A673 (cell line): ENCODE measurements at regions not wholly inside any gene's neighbourhood (a gene's known extent, or its start where the extent isn't known, plus 50 kb on each side); places are given as distances from the start of the nearest gene placed in this dataset.

ENCODE experiments used
- EZH2 ChIP-seq: fragments of 200-600 bp; sonication (generic); IDR thresholded peaks from 2 replicates; pipeline ENCODE4 v1.6.1; 2017; ENCODE audit warnings: borderline replicate concordance, low read depth, mild to moderate bottlenecking, mixed read lengths, antibody characterized with exemption, low read length; ENCODE audit not compliant: poor library complexity, severe bottlenecking
- TF ChIP-seq, protein P1 (sequence below): fragments of 300-800, 200-600 bp; sonication (generic); conservative IDR thresholded peaks from 2 replicates; pipeline ENCODE4 v1.5.1; 2017; ENCODE audit warnings: low read depth, mild to moderate bottlenecking, antibody characterized with exemption, low read length, moderate library complexity, mixed read lengths

DNA sequence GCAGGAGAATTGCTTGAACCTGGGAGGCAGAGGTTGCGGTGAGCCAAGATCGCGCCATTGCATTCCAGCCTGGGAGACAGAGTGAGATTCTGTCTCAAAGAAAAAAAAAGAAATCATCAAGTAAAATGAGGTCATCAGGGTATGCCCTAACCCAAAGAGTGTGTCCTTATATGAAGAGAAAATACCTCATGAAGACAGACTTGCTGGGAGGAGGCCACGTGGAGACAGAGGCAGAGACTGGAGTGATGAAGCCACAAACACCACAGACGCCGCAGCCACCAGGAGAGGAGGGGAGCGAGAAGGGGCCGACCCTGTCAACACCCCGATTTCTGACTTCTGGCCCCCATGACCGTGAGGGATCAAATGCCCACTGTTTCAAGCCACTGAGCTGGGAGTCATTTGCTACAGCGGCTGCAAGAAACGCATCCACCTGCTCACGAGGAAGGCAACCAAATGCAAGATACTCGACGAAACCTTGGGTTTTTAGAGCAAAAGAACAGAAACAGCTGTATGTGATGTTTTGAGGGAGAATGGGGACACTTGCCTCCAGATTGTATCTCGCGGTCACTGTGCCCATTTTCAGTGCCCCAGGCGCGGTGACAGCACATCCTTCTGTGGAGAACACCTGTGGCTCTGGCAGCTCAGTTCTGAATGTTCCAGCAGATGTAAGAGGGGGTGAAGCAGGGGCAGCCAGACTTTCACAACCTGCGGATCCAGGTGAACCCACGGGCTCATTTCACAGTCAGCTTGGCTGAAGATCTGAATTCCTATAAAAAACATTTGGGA is 1317.2 kb downstream of the TBC1D22A start:
- TF ChIP-seq, protein P1, sequence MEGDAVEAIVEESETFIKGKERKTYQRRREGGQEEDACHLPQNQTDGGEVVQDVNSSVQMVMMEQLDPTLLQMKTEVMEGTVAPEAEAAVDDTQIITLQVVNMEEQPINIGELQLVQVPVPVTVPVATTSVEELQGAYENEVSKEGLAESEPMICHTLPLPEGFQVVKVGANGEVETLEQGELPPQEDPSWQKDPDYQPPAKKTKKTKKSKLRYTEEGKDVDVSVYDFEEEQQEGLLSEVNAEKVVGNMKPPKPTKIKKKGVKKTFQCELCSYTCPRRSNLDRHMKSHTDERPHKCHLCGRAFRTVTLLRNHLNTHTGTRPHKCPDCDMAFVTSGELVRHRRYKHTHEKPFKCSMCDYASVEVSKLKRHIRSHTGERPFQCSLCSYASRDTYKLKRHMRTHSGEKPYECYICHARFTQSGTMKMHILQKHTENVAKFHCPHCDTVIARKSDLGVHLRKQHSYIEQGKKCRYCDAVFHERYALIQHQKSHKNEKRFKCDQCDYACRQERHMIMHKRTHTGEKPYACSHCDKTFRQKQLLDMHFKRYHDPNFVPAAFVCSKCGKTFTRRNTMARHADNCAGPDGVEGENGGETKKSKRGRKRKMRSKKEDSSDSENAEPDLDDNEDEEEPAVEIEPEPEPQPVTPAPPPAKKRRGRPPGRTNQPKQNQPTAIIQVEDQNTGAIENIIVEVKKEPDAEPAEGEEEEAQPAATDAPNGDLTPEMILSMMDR = no peak
- no peak for TF ChIP-seq EZH2
